Posterior cingulate gyrus (tissue), 11 donors: ENCODE measurements at regions not wholly inside any gene's neighbourhood (a gene's known extent, or its start where the extent isn't known, plus 50 kb on each side); places are given as distances from the start of the nearest gene placed in this dataset.
"Not testable (repeated sequence)": the region's sequence is repeated elsewhere in the genome, so short reads cannot be mapped to it uniquely, and the experiment has no call there.

ENCODE experiments used
- DNase-seq, 10 donors: peaks; one replicate each; pipeline versions ENCODE4 v3.0.0 to v3.0.0-alpha.2; 2020 to 2021; ENCODE audit warnings: mixed read lengths in 3 of 10
- intact Hi-C: fragments of 100-400 bp; cut with DNase I; formaldehyde crosslinking; loops from one replicate; pipeline ENCODE4 v1.15.1; 2023

DNA sequence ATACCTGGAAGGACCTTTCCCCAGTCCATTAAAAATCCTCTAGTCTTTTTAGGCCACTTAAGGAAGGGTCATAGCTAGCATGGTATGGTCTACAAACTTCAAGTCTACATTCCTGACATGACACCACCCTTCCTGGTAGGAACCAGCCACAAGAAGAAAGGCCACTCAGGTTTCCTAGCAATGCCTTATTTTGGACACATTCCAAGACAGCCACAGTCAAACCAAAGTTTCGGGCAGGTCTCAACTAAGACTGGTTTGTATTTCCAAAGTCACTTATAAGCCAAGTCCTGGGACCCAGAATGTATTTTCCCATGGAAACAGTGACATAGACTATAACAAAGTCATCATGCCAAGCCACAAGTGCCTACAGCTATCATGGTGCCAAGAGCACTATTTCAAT, 50.6 kb upstream of the SLC44A3 start:
- intact Hi-C loops, result no loop called here
- DNase-seq, result no peak

DNA sequence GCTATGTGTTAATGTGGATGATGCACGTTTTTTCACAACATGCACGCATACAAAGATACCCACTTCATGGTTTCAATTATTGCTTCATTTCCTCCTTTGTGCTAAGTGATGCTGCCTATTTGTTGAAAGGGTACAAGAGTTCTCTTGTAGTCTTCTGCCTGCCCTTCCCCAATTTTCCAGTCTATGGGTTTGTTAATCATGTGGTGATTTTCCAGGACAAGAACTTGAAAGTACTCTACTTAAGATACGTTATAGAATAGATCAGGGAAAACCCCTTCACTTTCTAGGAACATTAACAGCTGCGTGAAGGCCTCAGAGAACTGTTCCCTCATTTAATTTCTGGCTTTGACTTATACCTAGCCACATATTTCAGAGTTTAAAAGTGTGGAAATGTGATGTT, 52.1 kb upstream of the SLC44A3 start:
- DNase-seq, result no peak
- intact Hi-C loops, result no loop called here

DNA sequence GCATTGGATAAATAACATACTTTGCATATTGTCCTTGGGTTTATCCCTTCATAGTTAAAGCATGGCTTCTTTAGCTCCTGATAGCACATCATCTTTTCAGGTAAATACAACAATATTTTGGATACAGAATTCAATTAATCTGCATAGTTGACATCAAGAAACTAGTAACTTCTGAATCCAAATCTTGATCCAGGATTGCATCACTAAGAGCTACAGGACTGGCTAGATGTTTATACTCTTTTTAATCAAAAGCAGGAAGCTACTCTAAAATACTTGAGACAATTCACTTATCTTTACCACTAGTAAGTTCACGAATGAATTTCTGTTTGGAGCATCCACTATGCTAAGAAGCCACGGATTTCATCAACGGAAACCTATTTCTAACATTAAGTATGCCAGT, 54.2 kb upstream of the SLC44A3 start:
- intact Hi-C loops, result no loop called here
- no peak for DNase-seq

DNA sequence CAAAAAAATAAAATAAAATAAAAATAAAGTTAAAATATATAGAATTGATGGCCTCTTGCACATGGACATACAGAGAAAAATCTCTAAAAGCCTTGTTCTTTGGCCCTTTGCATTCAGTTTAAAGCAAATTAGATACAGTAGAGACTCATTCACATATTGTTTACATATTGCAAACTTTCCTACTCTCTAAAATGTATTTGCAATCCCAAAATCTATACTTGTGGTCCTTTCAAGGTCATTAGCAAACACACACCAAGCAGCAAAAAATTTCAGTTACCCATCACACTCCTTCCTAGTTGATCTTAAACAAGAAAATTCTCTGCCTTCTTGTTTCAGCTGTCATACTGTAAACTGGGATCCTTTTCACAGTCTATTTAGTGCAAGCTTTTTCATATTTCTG, 61.0 kb upstream of the SLC44A3 start:
- no peak for DNase-seq
- intact Hi-C loops, result no loop called here

DNA sequence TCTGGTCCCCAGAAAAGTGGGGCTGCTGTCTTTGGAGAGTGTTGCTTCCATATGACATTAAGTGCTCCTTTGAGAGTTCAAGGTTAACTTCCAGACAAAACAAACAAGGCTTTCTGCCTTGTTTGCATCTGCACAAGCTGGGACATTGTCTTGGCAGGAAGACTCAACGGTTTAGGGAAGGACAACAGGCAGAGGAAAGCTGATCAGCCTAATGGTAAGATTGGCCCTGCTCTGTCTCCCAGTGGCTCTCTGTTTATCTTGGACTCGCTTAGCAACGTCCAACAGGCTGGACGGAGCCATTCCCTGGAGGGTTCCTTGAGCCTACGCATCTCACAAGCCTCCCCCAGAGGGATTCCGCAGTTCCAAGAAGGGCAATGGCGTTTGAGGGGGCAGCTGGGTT, 62.2 kb upstream of the SLC44A3 start:
- no peak for DNase-seq
- intact Hi-C loops, result no loop called here

DNA sequence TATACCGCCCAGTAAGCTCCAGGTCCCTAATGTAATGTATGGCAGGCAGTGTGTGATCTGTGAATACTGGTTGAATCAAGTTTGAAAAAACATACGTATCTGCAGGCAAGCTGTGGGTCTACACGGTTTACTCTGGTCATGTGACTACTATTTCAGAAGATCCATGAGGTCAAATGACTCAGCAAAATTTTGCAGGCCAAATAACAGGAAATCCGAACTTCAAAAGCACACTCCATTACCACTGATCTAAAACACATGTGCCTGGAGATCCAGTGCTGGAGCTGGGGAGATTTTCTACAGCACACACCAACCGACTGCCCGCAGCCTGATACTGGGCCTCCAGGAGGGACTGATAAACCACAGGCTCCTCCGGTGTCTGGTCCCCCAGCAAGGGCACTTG, 64.5 kb upstream of the SLC44A3 start:
- no peak for DNase-seq
- intact Hi-C loops, result no loop called here

DNA sequence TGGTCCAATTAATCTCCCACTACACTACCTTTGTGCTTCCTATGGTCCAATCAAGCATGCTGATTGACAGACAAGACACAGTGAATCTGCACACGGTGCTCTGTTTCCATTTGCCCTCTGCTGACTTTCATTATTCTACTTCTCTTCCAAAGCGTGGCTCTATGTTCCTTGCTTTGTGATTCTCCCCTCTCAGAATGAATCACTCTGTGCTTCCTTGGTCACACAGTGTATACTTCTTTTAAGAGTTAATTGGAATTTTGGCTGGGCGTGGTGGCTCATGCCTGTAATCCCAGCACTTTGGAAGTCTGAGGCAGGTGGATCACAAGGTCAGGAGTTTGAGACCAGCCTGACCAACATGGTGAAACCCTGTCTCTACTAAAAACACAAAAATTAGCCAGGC, 65.1 kb upstream of the SLC44A3 start:
- intact Hi-C loops, DNase-seq: not testable (repeated sequence)

DNA sequence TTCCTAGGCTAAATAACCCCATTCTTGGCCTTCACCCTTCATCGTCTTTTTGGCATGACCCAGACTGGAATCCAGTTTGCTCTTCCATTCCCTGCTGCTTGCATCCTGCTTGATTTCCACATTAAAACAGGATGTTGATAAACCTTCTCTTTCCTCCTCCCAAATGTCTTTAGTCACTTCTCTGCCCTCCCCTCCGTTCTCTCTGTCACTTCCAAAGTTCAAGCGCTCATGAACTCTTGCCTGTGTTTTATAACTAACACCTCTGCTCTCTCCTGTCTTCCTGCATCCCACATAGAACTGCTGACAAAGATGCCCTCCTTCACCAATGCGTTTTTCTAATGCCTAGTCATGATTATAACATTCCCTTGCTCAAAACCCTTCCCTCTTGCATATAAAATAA, 65.6 kb upstream of the SLC44A3 start:
- intact Hi-C loops, result no loop called here
- no peak for DNase-seq

DNA sequence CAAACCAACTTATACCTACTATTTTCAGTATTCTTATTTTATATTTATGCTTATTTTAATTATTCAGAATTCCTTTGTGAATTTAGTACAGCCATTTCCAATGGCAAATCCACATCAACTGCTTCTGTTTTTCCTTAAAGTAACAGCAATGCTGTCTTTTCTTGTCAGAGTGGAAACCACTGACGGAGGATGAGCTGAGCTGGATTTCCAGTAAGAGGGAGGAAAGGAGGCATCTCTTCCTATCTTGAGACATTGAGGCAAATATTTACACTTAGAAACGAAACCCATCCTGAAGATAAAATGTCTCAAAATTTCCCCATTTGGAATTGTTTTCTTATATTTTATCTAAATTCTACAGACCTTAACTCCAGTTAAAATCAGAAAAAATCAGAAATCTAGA, 66.1 kb upstream of the SLC44A3 start:
- DNase-seq, result no peak
- intact Hi-C loops, result no loop called here

DNA sequence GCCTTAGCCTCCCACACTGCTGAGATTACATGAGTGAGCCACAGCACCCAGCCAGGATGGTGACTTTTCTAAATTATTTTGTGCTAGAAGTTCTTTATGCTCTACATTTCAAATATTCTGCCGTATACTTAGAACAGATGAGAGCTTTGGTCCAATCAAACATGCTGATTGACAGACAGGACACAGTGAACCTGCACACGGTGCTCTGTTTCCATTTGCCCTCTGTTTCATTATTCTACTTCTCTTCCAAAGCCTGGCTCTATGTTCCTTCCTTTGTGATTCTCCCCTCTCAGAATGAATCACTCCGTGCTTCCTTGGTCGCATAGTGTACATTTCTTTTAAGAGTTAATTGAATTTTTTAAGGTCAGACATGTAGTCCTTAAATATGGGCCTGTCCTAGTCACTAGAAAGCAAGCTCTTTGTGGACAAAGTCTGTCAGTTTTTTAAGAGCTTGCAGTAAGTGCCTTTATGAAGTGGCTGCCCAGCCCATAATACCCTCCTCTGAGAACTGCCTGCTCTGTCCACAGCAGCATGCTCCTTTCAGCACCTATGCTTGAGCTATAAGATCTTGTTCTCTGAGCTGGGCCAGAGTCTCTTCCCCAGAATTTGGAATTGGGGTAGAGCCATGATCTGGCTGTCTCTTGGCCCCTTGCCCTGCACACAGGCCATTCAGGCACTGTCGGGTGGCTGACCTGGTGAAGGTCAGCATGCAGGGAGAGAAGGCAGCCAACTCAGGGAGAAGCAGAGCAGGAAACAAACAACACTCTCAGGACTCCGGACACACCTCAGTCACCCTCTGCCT, 66.8 kb upstream of the SLC44A3 start:
- DNase-seq, result no peak
- intact Hi-C loops, result no loop called here

DNA sequence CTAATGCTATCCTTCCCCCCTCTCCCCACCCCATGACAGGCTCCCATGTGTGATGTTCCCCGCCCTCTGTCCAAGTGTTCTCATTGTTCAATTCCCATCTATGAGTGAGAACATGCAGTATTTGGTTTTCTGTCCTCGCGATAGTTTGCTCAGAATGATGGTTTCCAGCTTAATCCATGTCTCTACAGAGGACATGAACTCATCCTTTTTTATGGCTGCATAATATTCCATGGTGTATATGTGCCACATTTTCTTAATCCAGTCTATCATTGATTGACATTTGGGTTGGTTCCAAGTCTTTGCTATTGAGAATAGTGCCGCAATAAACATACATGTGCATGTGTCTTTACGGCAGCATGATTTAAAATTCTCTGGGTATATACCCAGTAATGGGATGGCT, 68.7 kb upstream of the SLC44A3 start:
- DNase-seq, intact Hi-C loops: not testable (repeated sequence)

DNA sequence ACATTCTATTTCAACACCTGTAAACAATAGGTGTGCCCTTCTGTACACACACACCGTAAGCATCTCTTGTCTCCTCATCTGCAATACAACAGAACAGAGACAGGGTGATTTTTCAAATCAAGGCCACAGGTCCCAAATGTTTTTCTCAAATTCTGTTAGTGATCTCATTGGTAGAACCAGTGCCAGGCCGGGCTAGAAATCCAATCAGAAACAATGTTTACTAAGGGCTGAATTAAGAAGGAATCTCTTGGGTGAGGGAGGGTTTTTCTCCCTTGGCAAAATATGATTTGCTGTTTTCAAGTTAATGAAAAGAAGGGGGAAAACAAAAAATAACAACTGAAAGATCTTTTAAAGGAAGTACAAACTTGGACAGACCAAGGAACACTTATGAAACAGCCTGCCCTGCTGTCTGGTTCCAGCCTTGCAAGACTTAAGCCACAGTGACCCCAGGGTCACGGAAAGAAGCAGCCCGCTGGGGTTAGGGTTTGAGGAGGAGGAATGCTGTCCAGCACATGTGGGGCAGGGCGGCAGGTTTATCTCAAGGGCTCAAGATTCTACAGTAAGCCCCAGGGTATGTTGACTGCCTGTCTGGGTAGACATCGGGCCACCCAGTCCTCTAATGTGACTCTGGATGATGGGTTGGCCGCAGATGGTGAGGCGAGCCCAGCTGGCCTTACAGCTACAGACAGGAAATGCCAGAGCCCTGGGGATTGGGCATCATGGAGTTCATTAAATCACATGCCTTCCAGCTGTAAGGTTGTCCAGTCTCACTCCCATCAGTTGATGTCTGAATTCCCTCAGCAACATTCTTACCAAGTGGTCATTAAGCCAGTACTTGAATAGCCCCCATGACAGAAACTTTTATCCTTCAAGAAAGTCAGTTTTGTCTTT, 73.3 kb upstream of the SLC44A3 start:
- DNase-seq, result no peak
- intact Hi-C loops, result no loop called here

DNA sequence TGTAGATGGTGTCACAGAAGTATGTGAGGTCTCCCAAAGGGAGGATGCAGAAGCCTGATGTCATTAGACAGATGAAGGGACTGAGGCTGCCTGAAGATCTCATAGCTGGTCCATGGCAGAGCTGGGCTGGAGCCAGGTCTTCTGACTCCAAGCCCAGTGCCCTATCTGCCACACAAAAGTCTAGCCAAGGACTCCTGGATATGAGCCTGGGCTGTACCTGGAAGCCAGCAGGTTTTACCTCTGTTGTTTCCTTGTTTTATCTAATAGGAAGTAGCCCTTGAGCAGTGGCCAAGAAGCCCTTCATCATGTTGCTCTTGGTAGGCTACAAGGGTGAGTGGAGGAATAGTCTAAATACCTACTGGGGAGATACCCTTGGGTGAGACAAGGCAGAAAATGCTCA, 74.4 kb upstream of the SLC44A3 start:
- intact Hi-C loops, result no loop called here
- no peak for DNase-seq

DNA sequence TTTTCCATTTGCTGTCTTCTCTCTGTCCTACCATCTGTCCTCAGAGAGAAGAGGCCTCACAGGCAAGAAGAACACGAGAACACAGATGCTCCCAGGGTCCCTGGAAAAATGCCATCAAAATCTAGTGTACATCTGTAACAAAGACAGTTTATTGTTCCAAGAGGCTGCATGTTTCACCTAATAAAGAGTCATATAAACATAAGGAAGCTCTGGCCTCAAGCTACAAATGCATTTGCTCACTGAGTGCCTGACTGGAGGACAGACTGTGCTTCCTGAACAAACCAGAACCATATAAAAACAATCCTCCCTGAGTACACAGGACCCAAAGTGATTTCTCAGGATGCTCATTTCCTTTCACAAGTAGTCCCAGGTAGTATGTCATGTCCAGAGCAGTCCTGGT, 76.3 kb upstream of the SLC44A3 start:
- no peak for DNase-seq
- intact Hi-C loops, result no loop called here

DNA sequence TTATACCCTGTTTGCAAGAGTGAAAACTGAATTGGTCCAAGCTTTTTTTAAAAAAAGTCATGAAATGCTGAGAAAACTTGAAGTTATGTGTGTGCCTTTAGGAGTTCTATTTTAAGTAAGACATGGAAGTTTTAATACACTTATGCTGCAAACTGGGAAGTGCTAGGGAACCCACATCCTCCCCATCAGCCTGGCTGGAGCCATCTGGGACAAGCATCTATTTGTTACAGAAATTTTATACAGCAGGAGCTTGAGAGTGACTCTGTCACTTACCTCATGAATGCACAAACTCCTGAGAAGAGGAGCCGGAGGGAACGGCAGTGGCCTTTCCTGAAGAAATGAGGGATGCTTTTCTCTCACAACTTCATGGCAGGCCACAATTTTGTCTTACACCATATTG, 78.2 kb upstream of the SLC44A3 start:
- intact Hi-C loops, result no loop called here
- DNase-seq, result no peak

DNA sequence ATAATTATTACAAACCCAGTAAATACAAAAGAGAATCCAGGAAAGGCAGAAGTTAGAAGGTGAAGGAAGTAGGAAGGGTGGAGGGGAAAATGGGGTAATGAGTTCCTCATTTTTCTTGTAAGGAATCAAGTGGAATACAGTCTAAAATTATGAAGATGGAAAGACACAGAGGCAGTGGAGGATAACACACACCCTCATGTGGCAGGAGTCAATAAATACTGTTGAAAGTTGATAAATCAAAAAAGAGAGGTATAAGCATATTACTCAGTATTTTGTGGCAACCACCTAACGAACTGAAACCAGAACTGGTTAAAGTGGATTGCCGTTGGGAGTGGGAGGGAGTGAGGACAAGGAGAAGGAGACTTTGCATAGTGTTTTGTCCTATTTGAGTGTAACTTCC, 78.6 kb upstream of the SLC44A3 start:
- DNase-seq, result no peak
- intact Hi-C loops, result no loop called here

DNA sequence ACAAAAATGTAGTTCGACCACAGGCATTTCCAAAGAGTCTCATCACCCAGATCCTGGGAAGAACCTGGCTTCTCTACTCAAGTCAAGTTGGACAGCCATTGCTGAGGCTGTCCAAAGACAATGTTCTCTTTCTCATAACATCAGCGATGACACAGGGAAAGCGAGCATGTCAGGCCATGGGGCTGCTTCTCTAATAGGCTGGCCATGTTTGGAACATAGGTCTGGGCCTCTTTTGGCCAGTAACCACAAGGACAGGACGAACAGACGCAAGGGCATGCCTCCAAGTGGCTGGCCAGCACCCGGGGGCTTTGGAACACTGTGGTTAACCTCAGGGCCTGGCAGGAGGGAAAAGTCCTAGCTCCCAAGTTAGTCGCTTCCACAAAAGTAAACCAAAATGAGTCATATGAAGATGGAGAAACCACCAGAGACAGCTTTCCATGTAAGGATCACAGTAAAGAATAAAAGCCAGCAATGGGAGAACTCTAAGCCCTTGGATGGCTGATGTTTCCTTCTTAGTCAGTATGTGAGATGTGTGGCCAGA, 80.6 kb upstream of the SLC44A3 start:
- no peak for DNase-seq
- intact Hi-C loops, result no loop called here

DNA sequence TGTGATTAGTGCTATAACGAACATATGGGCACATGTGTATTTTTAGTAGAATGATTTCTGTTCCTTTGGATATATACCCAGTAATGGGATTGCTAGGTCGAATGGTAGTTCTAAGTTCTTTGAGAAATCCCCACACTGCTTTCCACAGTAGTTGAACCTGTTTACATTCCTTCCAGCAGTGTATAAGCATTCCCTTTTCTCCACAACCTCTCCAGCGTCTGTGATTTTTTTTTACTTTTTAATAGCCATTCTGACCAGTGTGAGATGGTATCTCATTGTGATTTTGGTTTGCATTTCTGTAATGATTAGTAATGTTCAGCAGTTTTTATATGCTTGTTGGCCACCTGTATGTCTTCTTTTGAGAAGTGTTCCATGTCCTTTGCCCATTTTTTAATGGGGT, 81.8 kb upstream of the SLC44A3 start:
- intact Hi-C loops, result no loop called here
- DNase-seq, result no peak

DNA sequence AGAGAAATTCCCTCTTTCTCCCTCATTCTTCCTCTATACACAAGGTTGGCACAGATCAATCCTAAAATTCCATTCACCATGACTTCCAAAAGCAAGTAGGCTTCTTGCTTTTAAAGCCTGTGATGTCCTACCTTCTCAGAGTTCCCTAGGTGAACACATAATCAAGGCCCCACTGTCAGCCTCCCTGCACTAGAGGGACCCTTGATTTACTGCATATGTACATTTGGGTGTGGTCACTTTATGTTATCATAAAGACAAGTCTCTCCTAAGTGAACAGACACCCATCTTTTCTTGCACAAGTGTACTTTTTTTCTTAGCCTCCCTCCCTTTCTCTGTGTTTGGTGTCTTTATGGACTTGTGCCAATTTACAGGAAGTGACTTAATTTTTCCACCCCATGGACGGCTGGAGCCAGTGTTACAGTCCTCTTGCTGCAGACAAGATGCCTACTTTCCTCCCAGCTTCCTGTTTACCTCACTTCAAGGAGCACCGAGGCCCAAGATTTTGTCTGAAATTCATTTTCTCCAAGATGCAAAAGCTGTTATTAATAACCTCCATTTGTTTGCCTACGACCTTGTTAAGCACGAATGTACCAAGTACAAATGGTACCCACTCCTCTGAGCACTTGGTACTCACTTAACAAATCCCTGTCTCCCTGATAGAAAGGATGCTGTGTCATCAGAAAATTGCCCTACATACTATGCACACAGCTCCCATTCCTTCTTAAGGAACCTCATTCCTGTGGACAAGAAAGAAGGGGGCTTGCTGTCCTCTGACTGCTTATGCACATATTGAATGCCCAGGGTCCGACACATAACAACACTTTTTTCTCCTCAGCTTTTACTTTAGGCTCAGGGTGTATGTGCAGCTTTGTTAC, 82.8 kb upstream of the SLC44A3 start:
- intact Hi-C loops, result no loop called here
- DNase-seq, result no peak

DNA sequence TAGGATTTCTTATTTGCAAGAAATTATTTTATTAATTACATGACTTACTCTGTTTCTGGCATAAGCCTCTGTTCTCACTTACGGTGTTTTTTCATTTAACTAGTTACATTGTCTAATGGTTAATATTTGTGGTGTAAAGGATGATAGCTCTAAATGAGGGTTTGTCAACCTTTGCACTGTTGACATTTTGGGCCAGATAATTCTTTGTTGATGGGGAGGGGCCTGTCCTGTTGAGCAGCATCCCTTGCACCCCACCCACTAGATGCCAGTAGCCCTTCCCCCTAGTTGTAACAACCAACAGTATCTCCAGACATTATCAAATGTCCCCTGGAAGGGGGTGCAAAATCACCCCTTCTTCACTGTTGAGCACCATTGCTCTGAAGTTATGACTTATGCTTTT, 83.6 kb upstream of the SLC44A3 start:
- intact Hi-C loops, result no loop called here

DNA sequence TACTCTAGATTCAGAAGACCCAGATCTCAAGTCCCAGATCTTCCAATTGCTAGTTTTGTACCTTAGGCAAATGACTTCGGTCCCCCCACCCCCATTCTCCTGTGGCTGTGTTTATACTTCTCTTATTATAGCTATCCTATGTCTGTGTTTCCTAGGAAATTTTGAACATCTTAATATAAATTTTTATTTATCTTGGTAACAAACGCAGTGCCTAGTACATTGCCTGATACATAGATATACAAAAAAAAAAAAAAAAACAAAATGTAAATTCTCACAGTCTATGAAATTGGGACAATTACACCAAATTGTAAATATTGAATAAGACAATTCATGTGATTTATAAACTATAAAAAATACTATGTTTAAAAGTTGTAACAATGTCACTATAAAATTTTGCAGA, 84.1 kb upstream of the SLC44A3 start:
- DNase-seq, result no peak
- intact Hi-C loops, result no loop called here

More for the DNA sequence above, 83.6 kb upstream of the SLC44A3 start:
- no peak for DNase-seq
